ENCODE measurements at regions not wholly inside any gene's neighbourhood (a gene's known extent, or its start where the extent isn't known, plus 50 kb on each side); places are given as distances from the start of the nearest gene placed in this dataset.

GRCh38 chr11:87548797-87549196, 511.1 kb downstream of the TMEM135 start:
- Histone ChIP-seq H3K4me1 (ENCODE audit: insufficient read depth) (no peaks in the 10 kb centered on the region), H3K27me3 (no peaks in the 10 kb centered on the region), H3K36me3 (no peaks in the 10 kb centered on the region), H3K9me3 (no peaks in the 10 kb centered on the region), H3K4me3 (no peak overlapping the region), H3K27ac (no peak overlapping the region)
- 90 to 97% (median 91%) methylated on average over 3 of the region's 3 CpGs for WGBS, 3 donors
- no peak for TF ChIP-seq CTCF (IDR thresholded peaks at IDR 0.05)
- no peak for TF ChIP-seq POLR2A (IDR thresholded peaks at IDR 0.05)
- no peak for TF ChIP-seq EP300 (IDR thresholded peaks at IDR 0.05)
- DNase-seq = no peak
- intact Hi-C loops (cut with DNase I) = no loop called here

- intact Hi-C loops (cut with DNase I) = no loop called here
- Histone ChIP-seq H3K36me3 (no peaks in the 10 kb centered on the region), H3K4me3 (no peak overlapping the region), H3K4me1 (ENCODE audit: insufficient read depth) (no peaks in the 10 kb centered on the region), H3K27ac (no peak overlapping the region), H3K27me3 (no peaks in the 10 kb centered on the region), H3K9me3 (no peaks in the 10 kb centered on the region)
- TF ChIP-seq POLR2A (IDR thresholded peaks at IDR 0.05) (no peak), EP300 (IDR thresholded peaks at IDR 0.05) (no peak), CTCF (IDR thresholded peaks at IDR 0.05) (no peak)
- no peak for DNase-seq
- WGBS, 3 donors = 73 to 92% (median 83%) methylated on average over 1 of the region's 1 CpG
Measured at GRCh38 chr11:87545858-87546257, 508.1 kb downstream of the TMEM135 start.

- no peak for DNase-seq
- no peaks in the 10 kb centered on the region for H3K9me3 ChIP-seq
- 84 to 95% (median 86%) methylated on average over 1 of the region's 1 CpG for WGBS, 3 donors
- H3K4me3 ChIP-seq = no peak overlapping the region
- no peaks in the 10 kb centered on the region for H3K27me3 ChIP-seq
- intact Hi-C loops (cut with DNase I) = no loop called here
- no peak overlapping the region for H3K27ac ChIP-seq
- no peaks in the 10 kb centered on the region for H3K4me1 ChIP-seq (ENCODE audit: insufficient read depth)
- no peaks in the 10 kb centered on the region for H3K36me3 ChIP-seq
- TF ChIP-seq EP300 (IDR thresholded peaks at IDR 0.05) = no peak
- no peak for TF ChIP-seq CTCF (IDR thresholded peaks at IDR 0.05)
Measured at GRCh38 chr11:87539596-87539995, 501.9 kb downstream of the TMEM135 start.

GRCh38 chr11:87536565-87536964, 498.8 kb downstream of the TMEM135 start:
- H3K27ac ChIP-seq = no peak overlapping the region
- 83 to 88% (median 85%) methylated on average over 4 of the region's 4 CpGs for WGBS, 3 donors
- H3K4me1 ChIP-seq (ENCODE audit: insufficient read depth) = no peaks in the 10 kb centered on the region
- H3K4me3 ChIP-seq = no peak overlapping the region
- no peak for DNase-seq
- intact Hi-C loops (cut with DNase I) = no loop called here
- H3K27me3 ChIP-seq = no peaks in the 10 kb centered on the region
- H3K9me3 ChIP-seq = no peaks in the 10 kb centered on the region
- no peak for TF ChIP-seq CTCF (IDR thresholded peaks at IDR 0.05)
- no peaks in the 10 kb centered on the region for H3K36me3 ChIP-seq

DNA sequence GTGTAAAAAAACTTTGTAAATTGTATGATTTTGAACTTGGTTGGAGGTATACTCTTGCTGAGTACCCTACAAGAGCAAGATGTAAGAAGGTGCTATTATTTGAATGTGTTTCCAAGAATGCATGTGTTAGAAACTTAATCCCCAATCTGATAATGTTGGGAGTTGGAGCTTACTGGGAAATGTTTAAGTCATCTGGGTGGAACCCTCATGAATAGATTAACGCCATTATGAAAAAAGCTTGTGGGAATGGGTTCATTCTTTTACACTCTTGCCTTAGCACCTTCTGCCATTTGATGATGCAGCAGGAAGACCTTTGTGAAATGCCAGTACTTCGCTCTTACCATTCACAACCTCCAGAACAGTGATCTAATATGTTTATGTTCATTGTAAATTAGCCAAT, 498.3 kb downstream of the TMEM135 start:
- H3K36me3 ChIP-seq = no peaks in the 10 kb centered on the region
- intact Hi-C loops (cut with DNase I) = no loop called here
- no peaks in the 10 kb centered on the region for H3K4me1 ChIP-seq (ENCODE audit: insufficient read depth)
- WGBS, 3 donors = 78 to 91% (median 83%) methylated on average over 2 of the region's 2 CpGs
- H3K4me3 ChIP-seq = no peak overlapping the region
- TF ChIP-seq CTCF (IDR thresholded peaks at IDR 0.05) = no peak
- TF ChIP-seq POLR2A (IDR thresholded peaks at IDR 0.05) = no peak
- no peak for TF ChIP-seq EP300 (IDR thresholded peaks at IDR 0.05)
- no peak overlapping the region for H3K27ac ChIP-seq
- H3K27me3 ChIP-seq = no peaks in the 10 kb centered on the region
- no peaks in the 10 kb centered on the region for H3K9me3 ChIP-seq
- DNase-seq = no peak

All from ovary (tissue), 7 donors.